ENCODE measurements at regions not wholly inside any gene's neighbourhood (a gene's known extent, or its start where the extent isn't known, plus 50 kb on each side); places are given as distances from the start of the nearest gene placed in this dataset.

DNA sequence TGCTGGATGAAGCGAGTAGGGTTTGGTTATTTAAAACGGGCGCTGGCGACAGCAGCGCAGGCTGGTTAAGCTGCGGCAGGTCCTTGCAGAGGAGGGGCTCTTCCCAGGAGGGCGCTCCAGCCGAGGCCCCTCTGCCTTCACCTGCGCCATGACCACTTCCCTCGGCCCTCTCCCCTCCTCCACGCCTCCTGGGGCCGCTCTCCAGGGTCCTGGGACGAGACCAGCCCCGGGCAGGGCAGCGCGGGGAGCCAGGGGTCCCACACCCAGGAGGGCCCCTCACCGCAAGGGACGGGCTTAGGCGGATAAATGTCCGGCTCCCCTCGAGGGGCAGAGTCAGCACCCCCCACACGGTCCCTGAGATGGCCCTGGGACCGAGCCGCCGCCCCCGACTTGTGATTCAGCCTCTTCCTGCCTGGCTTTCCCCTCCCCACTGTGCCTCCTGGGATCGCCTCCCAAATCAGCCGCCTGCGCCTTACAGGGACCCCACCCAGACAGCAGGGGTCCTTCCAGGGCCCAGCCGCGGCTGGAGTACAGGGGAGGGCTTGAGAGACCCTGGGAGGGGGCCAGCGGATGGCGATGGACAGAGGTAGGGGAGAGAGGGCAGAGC is 380.7 kb downstream of the MATN1 start:
- Histone ChIP-seq H3K27ac (ENCODE audit: low read depth in 1 of 2, low read length in 2 of 2) (no peak overlapping the region), H3K27me3 (ENCODE audit: control insufficient read depth in 4 of 4, insufficient read depth in 4 of 4, low read length in 3 of 4) (peaks cover 0 to 4% (median 2%) of the 10 kb centered on the region in 4 donors), H3K9ac (ENCODE audit: low read depth in 1 of 2, low read length in 2 of 2) (no peak overlapping the region), H3K4me3 (ENCODE audit: low read depth in 1 of 3, low read length in 3 of 3) (no peak overlapping the region), H3K36me3 (ENCODE audit: control insufficient read depth in 4 of 4, insufficient read depth in 3 of 4, low read depth in 1 of 4, low read length in 3 of 4) (no peaks in the 10 kb centered on the region), H3K9me3 (ENCODE audit: control insufficient read depth in 4 of 4, low read length in 3 of 4) (no peaks in the 10 kb centered on the region), H3K4me1 (ENCODE audit: control insufficient read depth in 4 of 4, insufficient read depth in 4 of 4, low read length in 3 of 4) (no peaks in the 10 kb centered on the region)
- TF ChIP-seq, protein P1, sequence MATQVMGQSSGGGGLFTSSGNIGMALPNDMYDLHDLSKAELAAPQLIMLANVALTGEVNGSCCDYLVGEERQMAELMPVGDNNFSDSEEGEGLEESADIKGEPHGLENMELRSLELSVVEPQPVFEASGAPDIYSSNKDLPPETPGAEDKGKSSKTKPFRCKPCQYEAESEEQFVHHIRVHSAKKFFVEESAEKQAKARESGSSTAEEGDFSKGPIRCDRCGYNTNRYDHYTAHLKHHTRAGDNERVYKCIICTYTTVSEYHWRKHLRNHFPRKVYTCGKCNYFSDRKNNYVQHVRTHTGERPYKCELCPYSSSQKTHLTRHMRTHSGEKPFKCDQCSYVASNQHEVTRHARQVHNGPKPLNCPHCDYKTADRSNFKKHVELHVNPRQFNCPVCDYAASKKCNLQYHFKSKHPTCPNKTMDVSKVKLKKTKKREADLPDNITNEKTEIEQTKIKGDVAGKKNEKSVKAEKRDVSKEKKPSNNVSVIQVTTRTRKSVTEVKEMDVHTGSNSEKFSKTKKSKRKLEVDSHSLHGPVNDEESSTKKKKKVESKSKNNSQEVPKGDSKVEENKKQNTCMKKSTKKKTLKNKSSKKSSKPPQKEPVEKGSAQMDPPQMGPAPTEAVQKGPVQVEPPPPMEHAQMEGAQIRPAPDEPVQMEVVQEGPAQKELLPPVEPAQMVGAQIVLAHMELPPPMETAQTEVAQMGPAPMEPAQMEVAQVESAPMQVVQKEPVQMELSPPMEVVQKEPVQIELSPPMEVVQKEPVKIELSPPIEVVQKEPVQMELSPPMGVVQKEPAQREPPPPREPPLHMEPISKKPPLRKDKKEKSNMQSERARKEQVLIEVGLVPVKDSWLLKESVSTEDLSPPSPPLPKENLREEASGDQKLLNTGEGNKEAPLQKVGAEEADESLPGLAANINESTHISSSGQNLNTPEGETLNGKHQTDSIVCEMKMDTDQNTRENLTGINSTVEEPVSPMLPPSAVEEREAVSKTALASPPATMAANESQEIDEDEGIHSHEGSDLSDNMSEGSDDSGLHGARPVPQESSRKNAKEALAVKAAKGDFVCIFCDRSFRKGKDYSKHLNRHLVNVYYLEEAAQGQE (IDR thresholded peaks at IDR 0.05) = no peak
- TF ChIP-seq YY1 (IDR thresholded peaks at IDR 0.05) (no peak), HNF4A (conservative IDR thresholded peaks at IDR 0.05) (no peak), TAF1 (conservative IDR thresholded peaks at IDR 0.05) (no peak), RAD21 (IDR thresholded peaks at IDR 0.05) (no peak), MAX (IDR thresholded peaks at IDR 0.05) (no peak), SP1 (IDR thresholded peaks at IDR 0.05) (no peak), EGR1 (IDR thresholded peaks at IDR 0.05; ENCODE audit: low read depth in 2 of 2) (no peak), FOXA2 (IDR thresholded peaks at IDR 0.05) (no peak), HNF4G (IDR thresholded peaks at IDR 0.05) (no peak), FOXA1 (IDR thresholded peaks at IDR 0.05) (no peak), JUND (IDR thresholded peaks at IDR 0.05) (no peak), GABPA (IDR thresholded peaks at IDR 0.05 in 1 of 2, conservative IDR thresholded peaks at IDR 0.05 in 1 of 2) (no peak), NR2F2 (IDR thresholded peaks at IDR 0.05) (no peak), RXRA (IDR thresholded peaks at IDR 0.05) (no peak)
- TF ChIP-seq, protein P2, sequence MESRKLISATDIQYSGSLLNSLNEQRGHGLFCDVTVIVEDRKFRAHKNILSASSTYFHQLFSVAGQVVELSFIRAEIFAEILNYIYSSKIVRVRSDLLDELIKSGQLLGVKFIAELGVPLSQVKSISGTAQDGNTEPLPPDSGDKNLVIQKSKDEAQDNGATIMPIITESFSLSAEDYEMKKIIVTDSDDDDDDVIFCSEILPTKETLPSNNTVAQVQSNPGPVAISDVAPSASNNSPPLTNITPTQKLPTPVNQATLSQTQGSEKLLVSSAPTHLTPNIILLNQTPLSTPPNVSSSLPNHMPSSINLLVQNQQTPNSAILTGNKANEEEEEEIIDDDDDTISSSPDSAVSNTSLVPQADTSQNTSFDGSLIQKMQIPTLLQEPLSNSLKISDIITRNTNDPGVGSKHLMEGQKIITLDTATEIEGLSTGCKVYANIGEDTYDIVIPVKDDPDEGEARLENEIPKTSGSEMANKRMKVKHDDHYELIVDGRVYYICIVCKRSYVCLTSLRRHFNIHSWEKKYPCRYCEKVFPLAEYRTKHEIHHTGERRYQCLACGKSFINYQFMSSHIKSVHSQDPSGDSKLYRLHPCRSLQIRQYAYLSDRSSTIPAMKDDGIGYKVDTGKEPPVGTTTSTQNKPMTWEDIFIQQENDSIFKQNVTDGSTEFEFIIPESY (IDR thresholded peaks at IDR 0.05) = no peak
- TF ChIP-seq, protein P3, sequence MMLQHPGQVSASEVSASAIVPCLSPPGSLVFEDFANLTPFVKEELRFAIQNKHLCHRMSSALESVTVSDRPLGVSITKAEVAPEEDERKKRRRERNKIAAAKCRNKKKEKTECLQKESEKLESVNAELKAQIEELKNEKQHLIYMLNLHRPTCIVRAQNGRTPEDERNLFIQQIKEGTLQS (IDR thresholded peaks at IDR 0.05) = no peak
- TF ChIP-seq, protein P4, sequence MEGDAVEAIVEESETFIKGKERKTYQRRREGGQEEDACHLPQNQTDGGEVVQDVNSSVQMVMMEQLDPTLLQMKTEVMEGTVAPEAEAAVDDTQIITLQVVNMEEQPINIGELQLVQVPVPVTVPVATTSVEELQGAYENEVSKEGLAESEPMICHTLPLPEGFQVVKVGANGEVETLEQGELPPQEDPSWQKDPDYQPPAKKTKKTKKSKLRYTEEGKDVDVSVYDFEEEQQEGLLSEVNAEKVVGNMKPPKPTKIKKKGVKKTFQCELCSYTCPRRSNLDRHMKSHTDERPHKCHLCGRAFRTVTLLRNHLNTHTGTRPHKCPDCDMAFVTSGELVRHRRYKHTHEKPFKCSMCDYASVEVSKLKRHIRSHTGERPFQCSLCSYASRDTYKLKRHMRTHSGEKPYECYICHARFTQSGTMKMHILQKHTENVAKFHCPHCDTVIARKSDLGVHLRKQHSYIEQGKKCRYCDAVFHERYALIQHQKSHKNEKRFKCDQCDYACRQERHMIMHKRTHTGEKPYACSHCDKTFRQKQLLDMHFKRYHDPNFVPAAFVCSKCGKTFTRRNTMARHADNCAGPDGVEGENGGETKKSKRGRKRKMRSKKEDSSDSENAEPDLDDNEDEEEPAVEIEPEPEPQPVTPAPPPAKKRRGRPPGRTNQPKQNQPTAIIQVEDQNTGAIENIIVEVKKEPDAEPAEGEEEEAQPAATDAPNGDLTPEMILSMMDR (IDR thresholded peaks at IDR 0.05; ENCODE audit: low read depth, low read length, missing input control) = no peak
- WGBS = 13% methylated on average over 33 of the region's 33 CpGs
- DNase-seq (ENCODE audit: low spot score) = peak; percentile 26
